OCI-LY1 (cell line): ENCODE measurements at regions not wholly inside any gene's neighbourhood (a gene's known extent, or its start where the extent isn't known, plus 50 kb on each side); places are given as distances from the start of the nearest gene placed in this dataset.

Experiments
- EZH2 ChIP-seq: fragments of 200-600 bp; sonication (generic), shearing (Covaris generic); IDR thresholded peaks from 2 replicates; pipeline ENCODE4 v1.8.0; 2017; ENCODE audit warnings: borderline replicate concordance, mixed run types, mild to moderate bottlenecking, antibody characterized with exemption, low read length, moderate library complexity, mixed read lengths
- TF ChIP-seq, protein P1 (sequence below): fragments of 200-600 bp; sonication (generic), shearing (Covaris generic); IDR thresholded peaks from 2 replicates; pipeline ENCODE4 v1.5.1; 2017; ENCODE audit warnings: mild to moderate bottlenecking, antibody characterized with exemption, low read length, moderate library complexity, mixed read lengths

- TF ChIP-seq, protein P1, sequence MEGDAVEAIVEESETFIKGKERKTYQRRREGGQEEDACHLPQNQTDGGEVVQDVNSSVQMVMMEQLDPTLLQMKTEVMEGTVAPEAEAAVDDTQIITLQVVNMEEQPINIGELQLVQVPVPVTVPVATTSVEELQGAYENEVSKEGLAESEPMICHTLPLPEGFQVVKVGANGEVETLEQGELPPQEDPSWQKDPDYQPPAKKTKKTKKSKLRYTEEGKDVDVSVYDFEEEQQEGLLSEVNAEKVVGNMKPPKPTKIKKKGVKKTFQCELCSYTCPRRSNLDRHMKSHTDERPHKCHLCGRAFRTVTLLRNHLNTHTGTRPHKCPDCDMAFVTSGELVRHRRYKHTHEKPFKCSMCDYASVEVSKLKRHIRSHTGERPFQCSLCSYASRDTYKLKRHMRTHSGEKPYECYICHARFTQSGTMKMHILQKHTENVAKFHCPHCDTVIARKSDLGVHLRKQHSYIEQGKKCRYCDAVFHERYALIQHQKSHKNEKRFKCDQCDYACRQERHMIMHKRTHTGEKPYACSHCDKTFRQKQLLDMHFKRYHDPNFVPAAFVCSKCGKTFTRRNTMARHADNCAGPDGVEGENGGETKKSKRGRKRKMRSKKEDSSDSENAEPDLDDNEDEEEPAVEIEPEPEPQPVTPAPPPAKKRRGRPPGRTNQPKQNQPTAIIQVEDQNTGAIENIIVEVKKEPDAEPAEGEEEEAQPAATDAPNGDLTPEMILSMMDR: no peak
- no peak for TF ChIP-seq EZH2
These were observed 1252.1 kb downstream of the NCAM2 start for GRCh38 chr21:22250355-22250754.
